Anterior cingulate cortex (tissue), 58 donors: ENCODE measurements at regions not wholly inside any gene's neighbourhood (a gene's known extent, or its start where the extent isn't known, plus 50 kb on each side); places are given as distances from the start of the nearest gene placed in this dataset.

Experiments used
- DNase-seq, 58 donors: peaks; one replicate each; lab custom pipeline; 2025; lab: John Stamatoyannopoulos, UW

GRCh38 chr3:161794551-161794950 lies 297.9 kb downstream of the OTOL1 start:
- no peak for DNase-seq

GRCh38 chr3:161796312-161796711 lies 299.7 kb downstream of the OTOL1 start:
- DNase-seq = no peak

GRCh38 chr3:161796780-161797179 lies 300.2 kb downstream of the OTOL1 start:
- DNase-seq = no peak

- no peak for DNase-seq
Observed at GRCh38 chr3:161798016-161798415, 301.4 kb downstream of the OTOL1 start.

- DNase-seq = no peak
Observed at GRCh38 chr3:161800985-161801559, 304.5 kb downstream of the OTOL1 start.

- DNase-seq = no peak
Observed at GRCh38 chr3:161818106-161818505, 321.5 kb downstream of the OTOL1 start.

GRCh38 chr3:161821591-161821990 lies 325.0 kb downstream of the OTOL1 start:
- DNase-seq = no peak

- DNase-seq = peak in 3 of 58 donors; percentile 4 to 30 (median 19)
Observed at GRCh38 chr3:161822291-161822690, 325.7 kb downstream of the OTOL1 start.

GRCh38 chr3:161823910-161824309 lies 327.3 kb downstream of the OTOL1 start:
- no peak for DNase-seq

- no peak for DNase-seq
Observed at GRCh38 chr3:161838021-161838420, 341.4 kb downstream of the OTOL1 start.

- DNase-seq = no peak
Observed at GRCh38 chr3:161848376-161848775, 351.8 kb downstream of the OTOL1 start.

GRCh38 chr3:161851941-161852566 lies 355.4 kb downstream of the OTOL1 start:
- DNase-seq = peak in 19 of 58 donors; percentile 2 to 43 (median 8)

- DNase-seq = no peak
Observed at GRCh38 chr3:161852744-161853143, 356.1 kb downstream of the OTOL1 start.

GRCh38 chr3:161854232-161854771 lies 357.7 kb downstream of the OTOL1 start:
- DNase-seq = no peak

- DNase-seq = no peak
Observed at GRCh38 chr3:161859057-161859456, 362.4 kb downstream of the OTOL1 start.

GRCh38 chr3:161859865-161860450 lies 363.4 kb downstream of the OTOL1 start:
- no peak for DNase-seq

- no peak for DNase-seq
Observed at GRCh38 chr3:161863775-161864174, 367.2 kb downstream of the OTOL1 start.

- DNase-seq = no peak
Observed at GRCh38 chr3:161866176-161866575, 369.6 kb downstream of the OTOL1 start.

GRCh38 chr3:161875483-161875882 lies 378.9 kb downstream of the OTOL1 start:
- no peak for DNase-seq

- no peak for DNase-seq
Observed at GRCh38 chr3:161879470-161879869, 382.9 kb downstream of the OTOL1 start.

- DNase-seq = no peak
Observed at GRCh38 chr3:161884830-161885229, 388.2 kb downstream of the OTOL1 start.

GRCh38 chr3:161890147-161890625 lies 393.6 kb downstream of the OTOL1 start:
- DNase-seq = no peak
